Vagina (tissue), 2 donors: ENCODE measurements at regions not wholly inside any gene's neighbourhood (a gene's known extent, or its start where the extent isn't known, plus 50 kb on each side); places are given as distances from the start of the nearest gene placed in this dataset.

Source experiments
- POLR2A ChIP-seq, 2 donors: fragments of 450-650 bp; IDR thresholded peaks; one replicate each; pipeline ENCODE4 v1.6.1; 2017; ENCODE audit warnings: antibody characterized with exemption in 2 of 2, mild to moderate bottlenecking in 2 of 2, moderate library complexity in 2 of 2
- POLR2AphosphoS5 ChIP-seq, 2 donors: sonication (generic); formaldehyde crosslinking; IDR thresholded peaks; one replicate each; pipeline ENCODE4 v1.9.0; 2017; ENCODE audit warnings: antibody characterized with exemption in 2 of 2, mild to moderate bottlenecking in 2 of 2, low read depth in 1 of 2; ENCODE audit not compliant: insufficient read depth in 1 of 2
- TF ChIP-seq, protein P1 (sequence below), 3 experiments: fragments of 450-650 bp in 2 of 3; fragments of 200-600 bp in 1 of 3; sonication (generic) in 1 of 3; IDR thresholded peaks; one replicate each; pipeline ENCODE4 v1.5.1; 2017 to 2019; ENCODE audit warnings: antibody characterized with exemption in 3 of 3, mild to moderate bottlenecking in 2 of 3, moderate library complexity in 2 of 3

DNA sequence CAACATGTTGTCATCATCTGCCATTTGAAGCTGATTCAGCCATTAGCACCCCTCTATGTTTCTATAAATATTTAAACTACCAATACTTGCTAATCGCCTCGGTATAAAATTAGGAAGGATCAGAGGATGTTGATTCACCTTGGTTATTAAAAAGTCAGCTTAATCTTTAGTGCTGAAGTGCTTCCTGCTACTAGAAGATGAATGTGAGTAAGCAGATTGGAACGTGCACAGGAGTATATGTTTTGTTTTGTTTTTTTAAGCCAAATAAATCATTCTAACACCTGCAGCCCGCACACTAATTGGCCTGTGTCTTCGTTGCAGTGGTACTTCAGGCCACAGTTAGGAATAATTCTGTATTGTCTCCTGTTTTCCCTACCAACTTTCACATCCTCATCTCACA is 485.7 kb downstream of the AJAP1 start:
- TF ChIP-seq, protein P1, sequence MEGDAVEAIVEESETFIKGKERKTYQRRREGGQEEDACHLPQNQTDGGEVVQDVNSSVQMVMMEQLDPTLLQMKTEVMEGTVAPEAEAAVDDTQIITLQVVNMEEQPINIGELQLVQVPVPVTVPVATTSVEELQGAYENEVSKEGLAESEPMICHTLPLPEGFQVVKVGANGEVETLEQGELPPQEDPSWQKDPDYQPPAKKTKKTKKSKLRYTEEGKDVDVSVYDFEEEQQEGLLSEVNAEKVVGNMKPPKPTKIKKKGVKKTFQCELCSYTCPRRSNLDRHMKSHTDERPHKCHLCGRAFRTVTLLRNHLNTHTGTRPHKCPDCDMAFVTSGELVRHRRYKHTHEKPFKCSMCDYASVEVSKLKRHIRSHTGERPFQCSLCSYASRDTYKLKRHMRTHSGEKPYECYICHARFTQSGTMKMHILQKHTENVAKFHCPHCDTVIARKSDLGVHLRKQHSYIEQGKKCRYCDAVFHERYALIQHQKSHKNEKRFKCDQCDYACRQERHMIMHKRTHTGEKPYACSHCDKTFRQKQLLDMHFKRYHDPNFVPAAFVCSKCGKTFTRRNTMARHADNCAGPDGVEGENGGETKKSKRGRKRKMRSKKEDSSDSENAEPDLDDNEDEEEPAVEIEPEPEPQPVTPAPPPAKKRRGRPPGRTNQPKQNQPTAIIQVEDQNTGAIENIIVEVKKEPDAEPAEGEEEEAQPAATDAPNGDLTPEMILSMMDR (IDR thresholded peaks at IDR 0.05), result no peak
- TF ChIP-seq POLR2A (IDR thresholded peaks at IDR 0.05), result no peak
- no peak for TF ChIP-seq POLR2AphosphoS5 (IDR thresholded peaks at IDR 0.05; ENCODE audit: insufficient read depth in 1 of 2, low read depth in 1 of 2)
